ENCODE measurements at regions not wholly inside any gene's neighbourhood (a gene's known extent, or its start where the extent isn't known, plus 50 kb on each side); places are given as distances from the start of the nearest gene placed in this dataset.

- TF ChIP-seq EZH2 (IDR thresholded peaks at IDR 0.05; ENCODE audit: insufficient read depth, poor library complexity, severe bottlenecking), result no peak
- TF ChIP-seq EZH2phosphoT487 (IDR thresholded peaks at IDR 0.05; ENCODE audit: insufficient read depth, low read depth), result no peak
Measured at GRCh38 chr10:56823849-56824248, 462.8 kb upstream of the ZWINT start.
